GM19372 (cell line): ENCODE measurements at regions not wholly inside any gene's neighbourhood (a gene's known extent, or its start where the extent isn't known, plus 50 kb on each side); places are given as distances from the start of the nearest gene placed in this dataset.

ENCODE experiments used
- ATAC-seq: cut with Tn5 transposase; IDR thresholded peaks from one replicate; pipeline ENCODE4 v1.9.1; 2021; ENCODE audit warnings: mild to moderate bottlenecking, low read depth, moderate library complexity; ENCODE audit not compliant: unreplicated experiment

GRCh38 chr13:105328212-105328611 is 1207.2 kb downstream of the EFNB2 start:
- no peak for ATAC-seq

- ATAC-seq = no peak
Observed at GRCh38 chr13:105327581-105328126, 1207.8 kb downstream of the EFNB2 start.

GRCh38 chr13:105319875-105320274 is 1215.6 kb downstream of the EFNB2 start:
- no peak for ATAC-seq

GRCh38 chr13:105316731-105317130 is 1218.7 kb downstream of the EFNB2 start:
- ATAC-seq = no peak

GRCh38 chr13:105312906-105313305 is 1222.6 kb downstream of the EFNB2 start:
- ATAC-seq = no peak

- no peak for ATAC-seq
Observed at GRCh38 chr13:105311094-105311493, 1224.4 kb downstream of the EFNB2 start.

GRCh38 chr13:105307776-105308175 is 1227.7 kb downstream of the EFNB2 start:
- ATAC-seq = no peak

GRCh38 chr13:105297839-105298238 is 1237.6 kb downstream of the EFNB2 start:
- ATAC-seq = no peak

- no peak for ATAC-seq
Observed at GRCh38 chr13:105291987-105292386, 1243.5 kb downstream of the EFNB2 start.

- no peak for ATAC-seq
Observed at GRCh38 chr13:105290596-105290995, 1244.9 kb downstream of the EFNB2 start.

GRCh38 chr13:105285526-105285925 is 1249.9 kb downstream of the EFNB2 start:
- ATAC-seq = no peak

GRCh38 chr13:105282406-105283285 is 1252.8 kb downstream of the EFNB2 start:
- ATAC-seq = no peak

- no peak for ATAC-seq
Observed at GRCh38 chr13:105278943-105279381, 1256.5 kb downstream of the EFNB2 start.

- no peak for ATAC-seq
Observed at GRCh38 chr13:105276571-105276970, 1258.9 kb downstream of the EFNB2 start.

GRCh38 chr13:105273665-105274222 is 1261.7 kb downstream of the EFNB2 start:
- no peak for ATAC-seq

- ATAC-seq = no peak
Observed at GRCh38 chr13:105272660-105273631, 1262.5 kb downstream of the EFNB2 start.

- no peak for ATAC-seq
Observed at GRCh38 chr13:105266615-105267014, 1268.8 kb downstream of the EFNB2 start.

GRCh38 chr13:105262579-105262978 is 1272.9 kb downstream of the EFNB2 start:
- ATAC-seq = no peak

GRCh38 chr13:105259426-105259825 is 1276.0 kb downstream of the EFNB2 start:
- no peak for ATAC-seq

GRCh38 chr13:105255472-105255871 is 1280.0 kb downstream of the EFNB2 start:
- ATAC-seq = no peak

- no peak for ATAC-seq
Observed at GRCh38 chr13:105251293-105251692, 1284.2 kb downstream of the EFNB2 start.
